Left cardiac atrium (tissue), 4 donors: ENCODE measurements at regions not wholly inside any gene's neighbourhood (a gene's known extent, or its start where the extent isn't known, plus 50 kb on each side); places are given as distances from the start of the nearest gene placed in this dataset.
"Not testable (repeated sequence)": the region's sequence is repeated elsewhere in the genome, so short reads cannot be mapped to it uniquely, and the experiment has no call there.

Source experiments
- ATAC-seq, 2 donors: fragments of 200-7000 bp; cut with Tn5 transposase; one replicate each; pipeline ENCODE4 v1.9.1; 2020; ENCODE audit warnings: mild to moderate bottlenecking in 2 of 2, moderate library complexity in 2 of 2
- DNase-seq: peaks from one replicate; pipeline ENCODE4 v3.0.0-alpha.2; 2020
- intact Hi-C, 2 donors: fragments of 100-400 bp; cut with DNase I; formaldehyde crosslinking; loops; one replicate each; pipeline versions ENCODE4 v1.14.1 to v1.15.1; 2022 to 2023
- donor health status: DM: no; HTN: yes; CAD: no.
- donor health status: DM: no; HTN: yes; CAD: no; lungs with severe emphysema.
- donor health status: DM: yes; HTN: yes; CAD: no.
- donor health status: Dilated cardiomyopathy.

DNA sequence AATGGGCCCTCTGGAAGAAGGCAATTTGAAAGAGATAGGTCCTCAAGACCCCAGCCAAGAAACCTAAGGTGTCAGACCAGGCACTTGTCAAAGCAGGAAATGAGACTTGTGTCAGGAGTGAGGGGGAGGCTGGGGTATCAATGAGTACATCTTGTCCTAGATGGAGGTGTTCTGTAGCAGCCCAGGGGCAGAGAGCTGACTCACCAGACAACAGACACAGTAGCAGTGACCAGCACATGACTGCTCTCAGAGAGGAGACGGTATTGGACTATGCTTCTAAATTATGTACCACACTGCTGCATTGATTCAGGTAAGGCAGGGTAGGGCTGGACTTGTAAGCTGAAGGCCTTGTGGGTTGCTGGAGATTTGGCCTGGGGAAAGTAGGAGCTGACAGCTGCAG lies 551.2 kb upstream of the KLF4 start:
- DNase-seq (no peak), ATAC-seq (peak in 1 of 2 donors; percentile 86)
- intact Hi-C loops, result no loop called here

- no peak for ATAC-seq
- intact Hi-C loops, result no loop called here
- no peak for DNase-seq
These were observed 549.9 kb upstream of the KLF4 start for GRCh38 chr9:108039493-108039892.

GRCh38 chr9:108039012-108039411 lies 549.4 kb upstream of the KLF4 start:
- ATAC-seq, result no peak
- no peak for DNase-seq
- intact Hi-C loops, result no loop called here

DNA sequence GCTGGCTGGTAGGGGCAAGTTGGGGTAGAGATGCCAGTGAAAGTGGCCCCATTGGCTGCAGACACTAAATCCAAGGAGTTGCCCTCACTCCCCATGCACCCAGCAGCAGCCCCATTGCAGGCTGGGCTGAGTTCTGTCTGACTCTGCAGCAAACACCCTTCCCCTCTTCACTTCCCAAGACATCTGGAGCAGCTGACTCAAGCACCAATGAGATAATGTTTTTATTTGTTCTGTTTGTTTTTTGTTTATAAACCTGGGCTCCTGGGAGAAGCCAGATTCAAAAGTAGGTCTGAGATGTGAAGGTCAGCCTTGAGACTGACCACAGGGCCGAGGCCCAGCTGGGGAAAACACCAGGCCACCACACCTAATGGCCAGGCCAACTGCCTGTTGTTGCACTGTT lies 545.9 kb upstream of the KLF4 start:
- DNase-seq (no peak), ATAC-seq (peak in 1 of 2 donors; percentile 10)
- intact Hi-C loops, result no loop called here

DNA sequence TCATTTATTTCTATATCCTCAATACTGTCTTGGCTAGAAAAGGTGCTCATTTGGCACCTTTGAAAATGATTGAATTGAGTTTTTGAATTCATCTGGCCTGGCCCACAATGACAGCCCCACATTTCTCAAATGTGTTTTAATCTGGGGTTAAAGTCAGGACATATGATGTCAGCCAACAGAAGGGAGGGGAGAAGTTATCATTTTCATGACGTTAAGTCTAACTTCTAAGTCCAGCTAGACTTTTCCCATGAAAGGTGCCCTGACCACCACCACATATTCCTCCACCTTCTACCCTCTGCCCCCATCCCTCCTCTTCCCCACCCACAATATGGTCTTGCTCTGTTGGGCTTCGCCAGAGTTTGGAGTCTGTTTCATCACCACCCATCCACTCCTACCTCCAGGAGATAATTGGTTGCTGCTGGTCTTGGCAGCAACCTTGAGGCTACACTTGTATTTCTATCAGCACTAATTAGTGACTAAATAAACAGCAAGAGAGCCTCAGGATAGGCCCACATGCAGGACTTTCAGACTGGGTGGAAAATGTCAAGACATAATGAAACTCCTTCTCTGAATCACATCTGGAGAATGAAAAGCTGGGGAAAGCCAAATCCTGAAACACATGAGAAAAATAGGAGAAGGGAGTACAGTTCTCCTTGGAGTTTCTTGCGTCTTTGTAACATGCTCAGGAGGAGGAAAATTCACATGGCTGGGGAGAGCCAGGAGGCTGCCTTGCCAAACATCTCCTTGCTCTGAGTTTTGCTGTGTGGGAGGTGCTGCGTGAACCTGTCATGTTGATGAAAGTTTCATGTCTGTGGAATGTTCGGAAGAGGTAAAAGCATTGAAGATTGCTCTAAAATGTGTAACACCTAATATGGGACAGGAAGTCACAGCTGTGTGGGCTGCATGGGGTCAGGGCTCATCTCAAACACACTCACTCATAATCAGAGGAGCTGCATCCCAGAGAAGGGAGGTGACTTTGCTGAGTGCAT lies 544.7 kb upstream of the KLF4 start:
- ATAC-seq (peak; percentile 44 to 91), DNase-seq (peak; percentile 29)
- intact Hi-C loops, result no loop called here

- not testable (repeated sequence) for ATAC-seq
These were observed 542.5 kb upstream of the KLF4 start for GRCh38 chr9:108032079-108032478.

GRCh38 chr9:108031221-108031620 lies 541.7 kb upstream of the KLF4 start:
- ATAC-seq, DNase-seq, intact Hi-C loops: not testable (repeated sequence)

More at GRCh38 chr9:108032079-108032478, 542.5 kb upstream of the KLF4 start:
- intact Hi-C loops, DNase-seq: not testable (repeated sequence)

- intact Hi-C loops, DNase-seq, ATAC-seq: not testable (repeated sequence)
These were observed 537.1 kb upstream of the KLF4 start for GRCh38 chr9:108026718-108027117.

GRCh38 chr9:108024604-108025003 lies 535.0 kb upstream of the KLF4 start:
- intact Hi-C loops, result no loop called here

DNA sequence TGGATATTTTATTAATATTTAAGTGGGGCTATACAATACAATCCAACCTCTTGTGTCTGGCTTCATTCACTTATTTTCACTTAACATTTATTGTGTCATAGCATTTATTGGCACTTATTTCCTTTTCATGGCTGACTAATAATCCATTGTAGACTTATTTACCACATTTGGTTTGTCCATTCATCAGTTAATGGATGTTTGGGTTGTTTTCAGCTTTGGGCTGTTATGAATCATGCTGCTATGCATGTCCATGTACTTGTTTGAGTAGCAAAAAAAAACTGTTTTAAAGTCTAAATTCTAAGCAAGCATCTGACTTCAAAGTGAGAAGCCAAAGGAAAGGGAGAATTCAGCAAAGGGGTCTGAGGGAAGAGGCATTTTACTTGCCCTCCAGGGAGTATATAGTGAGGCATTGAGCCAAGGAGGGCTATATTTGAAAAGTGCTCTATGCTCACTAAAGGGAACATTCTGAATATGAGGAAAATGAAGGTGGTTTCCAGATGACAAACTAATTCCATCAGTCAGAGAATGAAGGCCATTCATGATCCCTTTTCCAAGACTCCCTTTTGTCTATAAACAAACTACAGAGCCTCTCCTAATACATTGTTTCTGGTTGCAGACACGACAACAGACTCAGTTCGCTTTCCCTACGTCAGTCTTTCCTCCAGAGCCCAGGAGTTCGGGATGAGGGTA lies 532.8 kb upstream of the KLF4 start:
- ATAC-seq, result no peak
- DNase-seq, result no peak
- intact Hi-C loops, result no loop called here

More at GRCh38 chr9:108024604-108025003, 535.0 kb upstream of the KLF4 start:
- DNase-seq, result no peak
- no peak for ATAC-seq

- no peak for DNase-seq
- intact Hi-C loops, result no loop called here
These were observed 531.6 kb upstream of the KLF4 start for GRCh38 chr9:108021096-108021710.

DNA sequence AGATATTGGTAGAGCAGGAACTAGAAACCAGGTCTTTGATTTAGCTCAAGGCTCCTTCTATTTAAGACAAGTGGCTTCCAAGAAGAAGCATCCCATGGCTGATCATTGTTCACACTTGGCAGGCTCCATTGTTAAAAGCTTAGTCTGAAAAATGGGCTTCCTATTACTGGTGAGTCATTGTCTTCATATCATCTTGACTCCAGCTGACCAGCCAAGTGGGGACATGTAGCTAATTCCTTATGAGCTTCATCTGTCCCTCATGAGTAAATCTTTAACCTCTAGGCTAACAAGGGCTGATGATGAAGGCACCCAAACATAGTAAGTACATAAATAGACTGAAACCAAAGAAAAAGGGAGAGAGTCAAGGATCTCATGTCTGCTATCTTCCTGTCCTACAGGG lies 530.3 kb upstream of the KLF4 start:
- ATAC-seq (no peak), DNase-seq (no peak)
- intact Hi-C loops, result no loop called here

More at GRCh38 chr9:108021096-108021710, 531.6 kb upstream of the KLF4 start:
- ATAC-seq, result no peak

GRCh38 chr9:108017671-108018070 lies 528.1 kb upstream of the KLF4 start:
- DNase-seq (no peak), ATAC-seq (no peak)
- intact Hi-C loops, result no loop called here

- intact Hi-C loops, result no loop called here
- ATAC-seq, result no peak
- no peak for DNase-seq
These were observed 526.9 kb upstream of the KLF4 start for GRCh38 chr9:108016446-108016845.

DNA sequence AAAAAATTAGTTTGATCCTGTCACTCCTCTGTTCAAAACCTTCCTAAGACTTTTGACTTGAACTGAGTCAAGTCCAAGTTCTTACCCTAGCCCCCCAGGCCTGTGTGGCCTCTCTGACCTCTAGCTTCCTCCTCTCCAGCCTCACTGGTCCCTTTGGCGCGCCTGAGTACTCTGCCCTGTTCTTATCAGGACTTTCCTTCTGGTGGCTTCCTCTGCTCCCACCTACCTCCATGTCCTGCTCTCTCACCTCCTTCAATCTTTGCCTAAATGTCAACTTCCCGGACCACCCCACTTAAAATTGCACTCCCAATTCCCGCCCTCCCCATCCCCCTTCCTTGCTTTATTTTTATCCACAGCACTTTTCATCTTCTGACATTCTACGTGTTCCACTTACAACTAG lies 526.1 kb upstream of the KLF4 start:
- intact Hi-C loops, result no loop called here
- no peak for ATAC-seq

GRCh38 chr9:108014353-108014752 lies 524.8 kb upstream of the KLF4 start:
- DNase-seq, result no peak
- ATAC-seq, result no peak
- intact Hi-C loops, result no loop called here

More for the DNA sequence above, 526.1 kb upstream of the KLF4 start:
- DNase-seq, result no peak

- intact Hi-C loops, result no loop called here
- DNase-seq, result no peak
- no peak for ATAC-seq
These were observed 523.5 kb upstream of the KLF4 start for GRCh38 chr9:108012886-108013665.

DNA sequence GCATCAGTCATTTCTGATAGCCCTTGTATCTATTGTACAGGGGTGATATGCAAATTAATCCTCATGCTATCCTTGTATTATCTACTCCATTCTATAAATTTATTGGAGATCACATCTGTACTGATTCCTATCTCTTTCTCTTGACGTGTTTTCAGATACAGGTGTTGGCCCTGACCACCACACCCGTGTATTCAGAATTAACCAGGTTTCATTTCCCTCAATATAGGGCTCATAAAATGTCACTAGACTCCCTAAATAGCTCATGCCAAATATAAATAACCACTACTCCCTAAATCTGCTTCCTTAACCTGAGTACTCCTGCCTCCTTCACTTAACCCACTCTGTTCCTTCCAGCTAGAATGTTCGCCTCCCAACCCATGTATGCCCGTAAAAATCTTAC lies 522.8 kb upstream of the KLF4 start:
- no peak for ATAC-seq
- no peak for DNase-seq
- intact Hi-C loops, result no loop called here

GRCh38 chr9:108003526-108003925 lies 514.0 kb upstream of the KLF4 start:
- ATAC-seq, result no peak
- intact Hi-C loops, result no loop called here
- DNase-seq, result no peak
